GM23248 (cell line): ENCODE measurements at regions not wholly inside any gene's neighbourhood (a gene's known extent, or its start where the extent isn't known, plus 50 kb on each side); places are given as distances from the start of the nearest gene placed in this dataset.

ENCODE experiments used
- EZH2 ChIP-seq: fragments of 200-600 bp; sonication (generic); IDR thresholded peaks from 2 replicates; pipeline ENCODE4 v1.6.1; 2018; ENCODE audit warnings: antibody characterized with exemption, mild to moderate bottlenecking; ENCODE audit not compliant: insufficient read depth, poor library complexity, severe bottlenecking
- EZH2phosphoT487 ChIP-seq: fragments of 200-600 bp; sonication (generic); IDR thresholded peaks from 2 replicates; pipeline ENCODE4 v1.6.1; 2018; ENCODE audit warnings: antibody characterized with exemption, moderate library complexity, mild to moderate bottlenecking, low read depth; ENCODE audit not compliant: insufficient read depth

- TF ChIP-seq EZH2, result no peak
- no peak for TF ChIP-seq EZH2phosphoT487
These were observed 81.8 kb upstream of the PPP1R12A start for GRCh38 chr12:80016684-80017083.
